Upper lobe of right lung (tissue), 1 donor: ENCODE measurements at regions not wholly inside any gene's neighbourhood (a gene's known extent, or its start where the extent isn't known, plus 50 kb on each side); places are given as distances from the start of the nearest gene placed in this dataset.
A peak's percentile ranks its signal among the peaks of the same experiment; 100 is the strongest.

Experiments used
- ATAC-seq: fragments of 200-7000 bp; cut with Tn5 transposase; one replicate; pipeline ENCODE4 v1.9.1; 2020; ENCODE audit warnings: mild to moderate bottlenecking, moderate library complexity
- DNase-seq: peaks from one replicate; pipeline ENCODE4 v3.0.0-alpha.2; 2020
- H3K27ac ChIP-seq: fragments of 200-600 bp; one replicate; pipeline ENCODE4 v1.8.0; 2022
- H3K27me3 ChIP-seq: fragments of 200-600 bp; one replicate; pipeline ENCODE4 v1.8.0; 2022; ENCODE audit warnings: mild to moderate bottlenecking
- H3K36me3 ChIP-seq: fragments of 200-600 bp; one replicate; pipeline ENCODE4 v1.8.0; 2022
- H3K4me1 ChIP-seq: fragments of 200-600 bp; one replicate; pipeline ENCODE4 v1.8.0; 2022
- H3K4me3 ChIP-seq: fragments of 200-600 bp; one replicate; pipeline ENCODE4 v1.8.0; 2022; ENCODE audit warnings: mild to moderate bottlenecking
- H3K9me3 ChIP-seq: fragments of 200-600 bp; one replicate; pipeline ENCODE4 v1.8.0; 2022
- CTCF ChIP-seq: fragments of 200-600 bp; IDR thresholded peaks from one replicate; pipeline ENCODE4 v1.8.0; 2022; ENCODE audit warnings: antibody characterized with exemption
- intact Hi-C: fragments of 100-400 bp; cut with DNase I; formaldehyde crosslinking; loops from one replicate; pipeline ENCODE4 v1.11.0; 2022
- donor health status: DM: no; HTN: yes; CAD: no; lungs with severe emphysema.

- H3K27ac ChIP-seq = no peak overlapping the region
- H3K4me3 ChIP-seq = no peak overlapping the region
- DNase-seq = no peak
- no peaks in the 10 kb centered on the region for H3K9me3 ChIP-seq
- no peak for TF ChIP-seq CTCF
- intact Hi-C loops = no loop called here
- no peaks in the 10 kb centered on the region for H3K4me1 ChIP-seq
- ATAC-seq = peak; percentile 84
- H3K36me3 ChIP-seq = no peaks in the 10 kb centered on the region
- no peaks in the 10 kb centered on the region for H3K27me3 ChIP-seq
Observed at GRCh38 chr13:90293793-90294361, 1053.6 kb upstream of the MIR17HG start.

- Histone ChIP-seq H3K4me3 (no peak overlapping the region), H3K4me1 (peaks cover 4% of the 10 kb centered on the region), H3K27me3 (no peaks in the 10 kb centered on the region), H3K27ac (no peak overlapping the region), H3K36me3 (no peaks in the 10 kb centered on the region), H3K9me3 (no peaks in the 10 kb centered on the region)
- TF ChIP-seq CTCF = no peak
- ATAC-seq (no peak), DNase-seq (no peak)
- intact Hi-C loops = no loop called here
Observed at GRCh38 chr13:90299238-90299637, 1048.2 kb upstream of the MIR17HG start.

- Histone ChIP-seq H3K27ac (no peak overlapping the region), H3K36me3 (no peaks in the 10 kb centered on the region), H3K4me1 (peaks cover 4% of the 10 kb centered on the region), H3K27me3 (no peaks in the 10 kb centered on the region), H3K9me3 (no peaks in the 10 kb centered on the region), H3K4me3 (no peak overlapping the region)
- no peak for TF ChIP-seq CTCF
- intact Hi-C loops = no loop called here
- DNase-seq (no peak), ATAC-seq (no peak)
Observed at GRCh38 chr13:90300015-90300414, 1047.5 kb upstream of the MIR17HG start.

GRCh38 chr13:90302107-90302506 lies 1045.4 kb upstream of the MIR17HG start:
- no peak for TF ChIP-seq CTCF
- Histone ChIP-seq H3K4me1 (peaks cover 4% of the 10 kb centered on the region), H3K9me3 (no peaks in the 10 kb centered on the region), H3K4me3 (no peak overlapping the region), H3K27ac (no peak overlapping the region), H3K36me3 (no peaks in the 10 kb centered on the region), H3K27me3 (no peaks in the 10 kb centered on the region)
- DNase-seq (no peak), ATAC-seq (no peak)
- intact Hi-C loops = no loop called here

- intact Hi-C loops = no loop called here
- no peaks in the 10 kb centered on the region for H3K9me3 ChIP-seq
- H3K27me3 ChIP-seq = no peaks in the 10 kb centered on the region
- ATAC-seq (no peak), DNase-seq (no peak)
- TF ChIP-seq CTCF = no peak
- H3K27ac ChIP-seq = no peak overlapping the region
- H3K36me3 ChIP-seq = no peaks in the 10 kb centered on the region
- H3K4me1 ChIP-seq = peaks cover 4% of the 10 kb centered on the region
- no peak overlapping the region for H3K4me3 ChIP-seq
Observed at GRCh38 chr13:90305796-90306195, 1041.7 kb upstream of the MIR17HG start.

- TF ChIP-seq CTCF = no peak
- Histone ChIP-seq H3K36me3 (no peaks in the 10 kb centered on the region), H3K27me3 (no peaks in the 10 kb centered on the region), H3K9me3 (no peaks in the 10 kb centered on the region), H3K27ac (no peak overlapping the region), H3K4me1 (no peaks in the 10 kb centered on the region), H3K4me3 (no peak overlapping the region)
- ATAC-seq (no peak), DNase-seq (no peak)
- intact Hi-C loops = no loop called here
Observed at GRCh38 chr13:90307136-90307535, 1040.4 kb upstream of the MIR17HG start.
